ENCODE measurements at regions not wholly inside any gene's neighbourhood (a gene's known extent, or its start where the extent isn't known, plus 50 kb on each side); places are given as distances from the start of the nearest gene placed in this dataset.
"Not testable (repeated sequence)": the region's sequence is repeated elsewhere in the genome, so short reads cannot be mapped to it uniquely, and the experiment has no call there.

DNA sequence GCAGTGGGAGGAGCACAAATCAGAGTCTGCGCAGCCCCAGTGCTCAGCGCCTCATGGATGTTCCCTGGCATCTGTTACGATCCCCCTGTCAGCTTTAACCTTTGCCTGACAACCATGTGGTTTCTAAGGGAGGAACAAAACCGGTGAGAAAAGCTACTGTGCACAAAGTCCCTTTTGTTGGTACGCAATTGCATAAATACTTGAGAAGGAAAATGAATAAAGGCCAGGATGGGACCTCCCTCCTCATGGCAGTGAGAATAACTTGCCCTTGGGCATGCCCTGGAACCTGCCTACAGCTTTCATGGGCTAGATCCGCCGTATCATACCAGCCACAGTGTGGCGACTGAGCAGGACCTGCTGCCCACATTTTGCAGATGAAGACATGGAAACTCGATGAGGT, 81.0 kb downstream of the RIN2 start:
- ATAC-seq, result no peak
- TF ChIP-seq ZNF70 (CRISPR knock-in tag; IDR thresholded peaks at IDR 0.05), result no peak
- TF ChIP-seq PPARA (CRISPR knock-in tag; IDR thresholded peaks at IDR 0.05; ENCODE audit: borderline replicate concordance), result no peak
- TF ChIP-seq, protein P1, sequence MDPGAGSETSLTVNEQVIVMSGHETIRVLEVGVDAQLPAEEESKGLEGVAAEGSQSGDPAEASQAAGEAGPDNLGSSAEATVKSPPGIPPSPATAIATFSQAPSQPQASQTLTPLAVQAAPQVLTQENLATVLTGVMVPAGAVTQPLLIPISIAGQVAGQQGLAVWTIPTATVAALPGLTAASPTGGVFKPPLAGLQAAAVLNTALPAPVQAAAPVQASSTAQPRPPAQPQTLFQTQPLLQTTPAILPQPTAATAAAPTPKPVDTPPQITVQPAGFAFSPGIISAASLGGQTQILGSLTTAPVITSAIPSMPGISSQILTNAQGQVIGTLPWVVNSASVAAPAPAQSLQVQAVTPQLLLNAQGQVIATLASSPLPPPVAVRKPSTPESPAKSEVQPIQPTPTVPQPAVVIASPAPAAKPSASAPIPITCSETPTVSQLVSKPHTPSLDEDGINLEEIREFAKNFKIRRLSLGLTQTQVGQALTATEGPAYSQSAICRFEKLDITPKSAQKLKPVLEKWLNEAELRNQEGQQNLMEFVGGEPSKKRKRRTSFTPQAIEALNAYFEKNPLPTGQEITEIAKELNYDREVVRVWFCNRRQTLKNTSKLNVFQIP (CRISPR knock-in tag; IDR thresholded peaks at IDR 0.05; ENCODE audit: borderline replicate concordance, low read depth), result no peak
- no peak for TF ChIP-seq ISL1 (CRISPR knock-in tag; IDR thresholded peaks at IDR 0.05)
- no peak for TF ChIP-seq GLIS3 (CRISPR knock-in tag; IDR thresholded peaks at IDR 0.05)
- no peak for TF ChIP-seq TOX (CRISPR knock-in tag; IDR thresholded peaks at IDR 0.05; ENCODE audit: borderline replicate concordance)
- TF ChIP-seq SNAI2 (CRISPR knock-in tag; IDR thresholded peaks at IDR 0.05), result no peak
- TF ChIP-seq ZFP3 (CRISPR knock-in tag; IDR thresholded peaks at IDR 0.05), result no peak
- no peak for TF ChIP-seq ARNTL (CRISPR knock-in tag; IDR thresholded peaks at IDR 0.05; ENCODE audit: borderline replicate concordance, low read depth)
- TF ChIP-seq TCF4 (CRISPR knock-in tag; IDR thresholded peaks at IDR 0.05; ENCODE audit: borderline replicate concordance), result no peak
- no peak for TF ChIP-seq ZFP30 (CRISPR knock-in tag; IDR thresholded peaks at IDR 0.05)
- TF ChIP-seq BACH2 (CRISPR knock-in tag; IDR thresholded peaks at IDR 0.05; ENCODE audit: borderline replicate concordance), result no peak

DNA sequence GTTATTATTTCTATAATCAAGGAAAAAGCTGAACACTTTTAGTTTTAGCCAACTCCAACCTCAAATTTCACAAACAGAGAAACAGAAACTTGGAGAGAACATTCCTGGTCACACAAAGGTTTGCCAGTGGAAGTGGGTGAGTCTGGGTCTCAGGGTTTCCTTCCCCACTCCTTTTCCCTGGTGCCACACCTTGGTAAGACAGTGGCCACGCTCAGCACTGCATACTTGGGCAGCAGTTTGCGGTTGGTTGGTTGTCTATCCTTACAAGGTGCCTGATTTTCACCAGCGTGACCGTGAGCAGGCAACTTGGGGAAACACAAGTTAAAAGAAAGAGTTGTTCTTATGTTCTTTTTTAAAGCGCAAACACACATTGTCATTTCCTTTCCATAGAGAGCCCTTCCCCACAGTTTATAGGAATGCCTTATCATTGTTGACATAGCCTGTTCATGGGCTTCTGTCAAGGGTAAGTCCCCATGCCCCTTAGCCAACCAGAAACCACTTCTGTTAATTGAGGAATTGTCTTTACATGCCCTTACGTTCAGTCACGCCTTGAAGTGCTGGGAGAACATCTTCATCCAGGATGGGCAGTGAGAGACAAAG, 82.2 kb downstream of the RIN2 start:
- TF ChIP-seq SNAI2 (CRISPR knock-in tag; IDR thresholded peaks at IDR 0.05) (no peak), GLIS3 (CRISPR knock-in tag; IDR thresholded peaks at IDR 0.05) (no peak), ARNTL (CRISPR knock-in tag; IDR thresholded peaks at IDR 0.05; ENCODE audit: borderline replicate concordance, low read depth) (no peak), ZFP3 (CRISPR knock-in tag; IDR thresholded peaks at IDR 0.05) (no peak), ZNF8 (CRISPR knock-in tag; IDR thresholded peaks at IDR 0.05) (no peak), ESRRG (CRISPR knock-in tag; IDR thresholded peaks at IDR 0.05) (no peak), TCF4 (CRISPR knock-in tag; IDR thresholded peaks at IDR 0.05; ENCODE audit: borderline replicate concordance) (no peak), ZFP30 (CRISPR knock-in tag; IDR thresholded peaks at IDR 0.05) (no peak), ISL1 (CRISPR knock-in tag; IDR thresholded peaks at IDR 0.05) (no peak), TOX (CRISPR knock-in tag; IDR thresholded peaks at IDR 0.05; ENCODE audit: borderline replicate concordance) (no peak), ZNF70 (CRISPR knock-in tag; IDR thresholded peaks at IDR 0.05) (no peak), CSDC2 (CRISPR knock-in tag; IDR thresholded peaks at IDR 0.05) (no peak)
- TF ChIP-seq, protein P2, sequence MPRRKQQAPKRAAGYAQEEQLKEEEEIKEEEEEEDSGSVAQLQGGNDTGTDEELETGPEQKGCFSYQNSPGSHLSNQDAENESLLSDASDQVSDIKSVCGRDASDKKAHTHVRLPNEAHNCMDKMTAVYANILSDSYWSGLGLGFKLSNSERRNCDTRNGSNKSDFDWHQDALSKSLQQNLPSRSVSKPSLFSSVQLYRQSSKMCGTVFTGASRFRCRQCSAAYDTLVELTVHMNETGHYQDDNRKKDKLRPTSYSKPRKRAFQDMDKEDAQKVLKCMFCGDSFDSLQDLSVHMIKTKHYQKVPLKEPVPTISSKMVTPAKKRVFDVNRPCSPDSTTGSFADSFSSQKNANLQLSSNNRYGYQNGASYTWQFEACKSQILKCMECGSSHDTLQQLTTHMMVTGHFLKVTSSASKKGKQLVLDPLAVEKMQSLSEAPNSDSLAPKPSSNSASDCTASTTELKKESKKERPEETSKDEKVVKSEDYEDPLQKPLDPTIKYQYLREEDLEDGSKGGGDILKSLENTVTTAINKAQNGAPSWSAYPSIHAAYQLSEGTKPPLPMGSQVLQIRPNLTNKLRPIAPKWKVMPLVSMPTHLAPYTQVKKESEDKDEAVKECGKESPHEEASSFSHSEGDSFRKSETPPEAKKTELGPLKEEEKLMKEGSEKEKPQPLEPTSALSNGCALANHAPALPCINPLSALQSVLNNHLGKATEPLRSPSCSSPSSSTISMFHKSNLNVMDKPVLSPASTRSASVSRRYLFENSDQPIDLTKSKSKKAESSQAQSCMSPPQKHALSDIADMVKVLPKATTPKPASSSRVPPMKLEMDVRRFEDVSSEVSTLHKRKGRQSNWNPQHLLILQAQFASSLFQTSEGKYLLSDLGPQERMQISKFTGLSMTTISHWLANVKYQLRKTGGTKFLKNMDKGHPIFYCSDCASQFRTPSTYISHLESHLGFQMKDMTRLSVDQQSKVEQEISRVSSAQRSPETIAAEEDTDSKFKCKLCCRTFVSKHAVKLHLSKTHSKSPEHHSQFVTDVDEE (CRISPR knock-in tag; IDR thresholded peaks at IDR 0.05), result no peak
- no peak for ATAC-seq

DNA sequence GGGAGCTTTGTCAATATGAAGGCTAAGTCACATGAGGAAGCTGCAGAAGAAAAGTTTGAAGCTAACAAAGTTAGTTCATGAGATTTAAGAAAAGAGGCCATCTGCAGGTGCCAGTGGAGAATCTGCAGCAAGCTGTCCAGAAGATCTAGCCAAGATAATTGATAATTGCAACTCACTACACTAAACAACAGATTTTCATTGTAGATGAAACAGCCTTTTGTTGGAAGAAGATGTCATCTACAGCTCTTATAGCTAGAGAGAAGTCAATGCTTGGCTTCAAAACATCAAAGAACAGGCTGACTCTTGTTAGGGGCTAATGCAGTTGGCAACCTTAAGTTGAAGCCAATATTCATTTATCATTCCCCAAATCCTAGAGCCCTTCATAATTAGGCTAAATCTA, 83.7 kb downstream of the RIN2 start:
- TF ChIP-seq ZNF565 (CRISPR knock-in tag; conservative IDR thresholded peaks at IDR 0.05; ENCODE audit: low read depth), result no peak
- TF ChIP-seq, protein P3, sequence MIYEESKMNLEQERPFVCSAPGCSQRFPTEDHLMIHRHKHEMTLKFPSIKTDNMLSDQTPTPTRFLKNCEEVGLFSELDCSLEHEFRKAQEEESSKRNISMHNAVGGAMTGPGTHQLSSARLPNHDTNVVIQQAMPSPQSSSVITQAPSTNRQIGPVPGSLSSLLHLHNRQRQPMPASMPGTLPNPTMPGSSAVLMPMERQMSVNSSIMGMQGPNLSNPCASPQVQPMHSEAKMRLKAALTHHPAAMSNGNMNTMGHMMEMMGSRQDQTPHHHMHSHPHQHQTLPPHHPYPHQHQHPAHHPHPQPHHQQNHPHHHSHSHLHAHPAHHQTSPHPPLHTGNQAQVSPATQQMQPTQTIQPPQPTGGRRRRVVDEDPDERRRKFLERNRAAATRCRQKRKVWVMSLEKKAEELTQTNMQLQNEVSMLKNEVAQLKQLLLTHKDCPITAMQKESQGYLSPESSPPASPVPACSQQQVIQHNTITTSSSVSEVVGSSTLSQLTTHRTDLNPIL (CRISPR knock-in tag; IDR thresholded peaks at IDR 0.05; ENCODE audit: low read depth), result no peak
- no peak for TF ChIP-seq OSR1 (CRISPR knock-in tag; IDR thresholded peaks at IDR 0.05)
- TF ChIP-seq TOX (CRISPR knock-in tag; IDR thresholded peaks at IDR 0.05; ENCODE audit: borderline replicate concordance), result no peak
- TF ChIP-seq ZC3H10 (CRISPR knock-in tag; IDR thresholded peaks at IDR 0.05), result no peak
- TF ChIP-seq TCF4 (CRISPR knock-in tag; IDR thresholded peaks at IDR 0.05; ENCODE audit: borderline replicate concordance), result no peak
- ATAC-seq, result no peak

DNA sequence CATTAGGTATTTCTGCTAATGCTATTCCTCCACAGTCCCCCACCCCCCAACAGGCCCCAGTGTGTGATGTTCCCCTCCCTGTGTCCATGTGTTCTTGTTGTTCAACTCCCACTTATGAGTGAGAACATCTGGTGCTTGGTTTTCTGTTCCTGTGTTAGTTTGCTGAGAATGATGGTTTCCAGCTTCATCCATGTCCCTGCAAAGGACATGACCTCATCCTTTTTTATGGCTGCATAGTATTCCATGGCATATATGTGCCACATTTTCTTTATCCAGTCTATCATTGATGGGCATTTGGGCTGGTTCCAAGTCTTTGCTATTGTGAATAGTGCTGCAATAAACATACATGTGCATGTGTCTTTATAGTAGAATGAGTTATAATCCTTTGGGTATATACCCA, 86.8 kb downstream of the RIN2 start:
- ATAC-seq, result not testable (repeated sequence)
- peak; percentile 42; the same call in 1 of the 2 replicates for TF ChIP-seq ZNF8 (CRISPR knock-in tag; IDR thresholded peaks at IDR 0.05)

DNA sequence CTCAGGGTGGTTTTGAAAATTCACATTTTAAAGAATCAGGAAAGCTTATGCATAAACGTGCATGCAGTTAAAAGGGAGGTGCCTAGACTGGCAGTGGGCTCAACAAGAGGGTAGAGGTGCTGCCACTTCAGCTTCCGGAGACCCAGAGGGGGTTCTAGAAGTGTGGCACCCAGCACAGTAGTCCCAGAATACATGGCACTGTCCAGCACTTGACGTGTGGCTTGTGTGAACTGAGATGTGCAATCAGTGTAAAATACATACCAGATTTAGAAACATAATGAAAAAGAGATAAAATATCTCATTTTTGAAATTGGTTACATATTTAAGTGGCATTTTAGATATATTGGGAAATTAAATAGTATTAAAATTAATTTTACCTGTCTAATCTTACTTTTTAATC, 89.3 kb downstream of the RIN2 start:
- no peak for ATAC-seq
- TF ChIP-seq ZNF8 (CRISPR knock-in tag; IDR thresholded peaks at IDR 0.05) (no peak), RARB (CRISPR knock-in tag; IDR thresholded peaks at IDR 0.05) (no peak), ESRRG (CRISPR knock-in tag; IDR thresholded peaks at IDR 0.05) (no peak), GLIS3 (CRISPR knock-in tag; IDR thresholded peaks at IDR 0.05) (no peak), OSR1 (CRISPR knock-in tag; IDR thresholded peaks at IDR 0.05) (no peak), ZFP30 (CRISPR knock-in tag; IDR thresholded peaks at IDR 0.05) (no peak), SNAI2 (CRISPR knock-in tag; IDR thresholded peaks at IDR 0.05) (no peak), TOX (CRISPR knock-in tag; IDR thresholded peaks at IDR 0.05; ENCODE audit: borderline replicate concordance) (no peak), ZC3H10 (CRISPR knock-in tag; IDR thresholded peaks at IDR 0.05) (no peak), ZNF565 (CRISPR knock-in tag; conservative IDR thresholded peaks at IDR 0.05; ENCODE audit: low read depth) (no peak), CSDC2 (CRISPR knock-in tag; IDR thresholded peaks at IDR 0.05) (no peak), ISL1 (CRISPR knock-in tag; IDR thresholded peaks at IDR 0.05) (no peak)
- TF ChIP-seq, protein P3 (CRISPR knock-in tag; IDR thresholded peaks at IDR 0.05; ENCODE audit: low read depth), result no peak
- TF ChIP-seq, protein P4, sequence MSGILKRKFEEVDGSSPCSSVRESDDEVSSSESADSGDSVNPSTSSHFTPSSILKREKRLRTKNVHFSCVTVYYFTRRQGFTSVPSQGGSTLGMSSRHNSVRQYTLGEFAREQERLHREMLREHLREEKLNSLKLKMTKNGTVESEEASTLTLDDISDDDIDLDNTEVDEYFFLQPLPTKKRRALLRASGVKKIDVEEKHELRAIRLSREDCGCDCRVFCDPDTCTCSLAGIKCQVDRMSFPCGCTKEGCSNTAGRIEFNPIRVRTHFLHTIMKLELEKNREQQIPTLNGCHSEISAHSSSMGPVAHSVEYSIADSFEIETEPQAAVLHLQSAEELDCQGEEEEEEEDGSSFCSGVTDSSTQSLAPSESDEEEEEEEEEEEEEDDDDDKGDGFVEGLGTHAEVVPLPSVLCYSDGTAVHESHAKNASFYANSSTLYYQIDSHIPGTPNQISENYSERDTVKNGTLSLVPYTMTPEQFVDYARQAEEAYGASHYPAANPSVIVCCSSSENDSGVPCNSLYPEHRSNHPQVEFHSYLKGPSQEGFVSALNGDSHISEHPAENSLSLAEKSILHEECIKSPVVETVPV (CRISPR knock-in tag; IDR thresholded peaks at IDR 0.05), result no peak
